Uterus (tissue), 3 donors: ENCODE measurements at regions not wholly inside any gene's neighbourhood (a gene's known extent, or its start where the extent isn't known, plus 50 kb on each side); places are given as distances from the start of the nearest gene placed in this dataset.

Experiments used
- DNase-seq, 2 donors: peaks; one replicate each; pipeline ENCODE4 v3.0.0-alpha.2; 2019 to 2020
- H3K27ac ChIP-seq, 2 donors: fragments of 200-600 bp; sonication (generic); 1 replicate in 1 of 2; 2 replicates in 1 of 2; pipeline ENCODE4 v1.5.1; 2016 to 2018
- H3K27me3 ChIP-seq, 2 donors: fragments of 200-600 bp; sonication (generic); one replicate each; pipeline ENCODE4 v1.5.1; 2018 to 2019; ENCODE audit warnings: control low read depth in 1 of 2
- H3K36me3 ChIP-seq, 2 donors: fragments of 200-600 bp; sonication (generic); one replicate each; pipeline ENCODE4 v1.5.1; 2019; ENCODE audit warnings: control low read depth in 1 of 2
- H3K4me1 ChIP-seq, 2 donors: fragments of 200-600 bp; sonication (generic); one replicate each; pipeline ENCODE4 v1.5.1; 2018 to 2019; ENCODE audit warnings: control low read depth in 1 of 2
- H3K4me3 ChIP-seq, 2 donors: fragments of 200-600 bp; sonication (generic); 1 replicate in 1 of 2; 2 replicates in 1 of 2; pipeline ENCODE4 v1.5.1; 2018 to 2019; ENCODE audit warnings: mild to moderate bottlenecking in 1 of 2
- H3K9me3 ChIP-seq, 2 donors: fragments of 200-600 bp; sonication (generic); one replicate each; pipeline ENCODE4 v1.5.1; 2019; ENCODE audit warnings: control low read depth in 1 of 2
- POLR2A ChIP-seq, 2 donors: fragments of 450-650 bp; IDR thresholded peaks; one replicate each; pipeline ENCODE4 v1.6.1; 2016; ENCODE audit warnings: antibody characterized with exemption in 2 of 2, mild to moderate bottlenecking in 1 of 2, moderate library complexity in 1 of 2
- intact Hi-C: fragments of 100-400 bp; cut with DNase I; formaldehyde crosslinking; loops from one replicate; pipeline ENCODE4 v1.15.1; 2023; ENCODE audit warnings: low total_unique reads
- TF ChIP-seq, protein P1 (sequence below), 4 experiments: fragments of 200-600 bp in 2 of 4; fragments of 450-650 bp in 2 of 4; sonication (generic) in 2 of 4; IDR thresholded peaks; one replicate each; pipeline ENCODE4 v1.5.1; 2016 to 2019; ENCODE audit warnings: antibody characterized with exemption in 4 of 4, mild to moderate bottlenecking in 2 of 4, moderate library complexity in 1 of 4
- donor health status: DM: yes; HTN: yes; CAD: no.

DNA sequence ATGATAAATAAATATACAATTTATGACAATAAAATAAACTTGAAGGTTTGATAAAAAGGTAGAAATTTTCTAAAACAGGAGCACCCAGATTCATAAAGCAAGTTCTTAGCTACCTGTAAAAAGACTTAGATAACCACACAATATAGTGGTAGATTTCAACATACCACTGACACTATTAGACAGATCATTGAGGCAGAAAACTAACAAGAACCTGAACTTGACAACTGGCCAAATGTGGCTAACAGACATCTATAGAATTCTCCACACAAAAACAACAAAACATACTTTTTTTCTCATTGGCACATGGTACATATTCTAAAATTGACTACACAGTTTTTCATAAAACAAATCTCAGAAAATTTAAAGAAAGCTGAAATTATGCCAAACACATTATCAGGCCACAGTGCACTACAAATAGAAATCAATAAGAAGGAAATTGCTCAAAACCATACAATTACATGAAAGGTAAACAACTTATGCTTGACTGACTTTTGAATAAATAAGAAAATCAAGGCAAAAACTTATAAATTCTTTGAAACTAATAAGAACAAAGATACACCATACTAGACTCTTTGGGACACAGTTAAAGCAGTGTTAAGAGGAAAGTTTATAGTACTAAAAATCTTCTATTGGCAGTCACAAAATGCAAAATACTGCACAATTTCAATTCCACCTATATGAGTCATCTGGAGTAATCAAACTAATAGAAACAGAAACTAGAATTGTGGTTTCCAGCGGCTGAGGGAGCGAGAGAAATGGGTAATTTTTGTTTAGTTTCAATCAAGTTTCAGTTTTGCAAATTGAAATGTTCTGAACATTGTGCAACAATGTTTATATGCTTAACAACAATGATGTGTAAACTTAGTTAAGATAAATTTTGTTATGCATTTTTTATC, 925.6 kb downstream of the SH3BGRL start:
- H3K4me3 ChIP-seq, result no peak overlapping the region
- intact Hi-C loops, result no loop called here
- no peak for TF ChIP-seq POLR2A (IDR thresholded peaks at IDR 0.05)
- TF ChIP-seq, protein P1, sequence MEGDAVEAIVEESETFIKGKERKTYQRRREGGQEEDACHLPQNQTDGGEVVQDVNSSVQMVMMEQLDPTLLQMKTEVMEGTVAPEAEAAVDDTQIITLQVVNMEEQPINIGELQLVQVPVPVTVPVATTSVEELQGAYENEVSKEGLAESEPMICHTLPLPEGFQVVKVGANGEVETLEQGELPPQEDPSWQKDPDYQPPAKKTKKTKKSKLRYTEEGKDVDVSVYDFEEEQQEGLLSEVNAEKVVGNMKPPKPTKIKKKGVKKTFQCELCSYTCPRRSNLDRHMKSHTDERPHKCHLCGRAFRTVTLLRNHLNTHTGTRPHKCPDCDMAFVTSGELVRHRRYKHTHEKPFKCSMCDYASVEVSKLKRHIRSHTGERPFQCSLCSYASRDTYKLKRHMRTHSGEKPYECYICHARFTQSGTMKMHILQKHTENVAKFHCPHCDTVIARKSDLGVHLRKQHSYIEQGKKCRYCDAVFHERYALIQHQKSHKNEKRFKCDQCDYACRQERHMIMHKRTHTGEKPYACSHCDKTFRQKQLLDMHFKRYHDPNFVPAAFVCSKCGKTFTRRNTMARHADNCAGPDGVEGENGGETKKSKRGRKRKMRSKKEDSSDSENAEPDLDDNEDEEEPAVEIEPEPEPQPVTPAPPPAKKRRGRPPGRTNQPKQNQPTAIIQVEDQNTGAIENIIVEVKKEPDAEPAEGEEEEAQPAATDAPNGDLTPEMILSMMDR (IDR thresholded peaks at IDR 0.05), result no peak
- no peaks in the 10 kb centered on the region for H3K27me3 ChIP-seq
- H3K4me1 ChIP-seq, result no peaks in the 10 kb centered on the region
- H3K9me3 ChIP-seq, result no peaks in the 10 kb centered on the region
- DNase-seq, result no peak
- no peak overlapping the region for H3K27ac ChIP-seq
- H3K36me3 ChIP-seq, result no peaks in the 10 kb centered on the region

DNA sequence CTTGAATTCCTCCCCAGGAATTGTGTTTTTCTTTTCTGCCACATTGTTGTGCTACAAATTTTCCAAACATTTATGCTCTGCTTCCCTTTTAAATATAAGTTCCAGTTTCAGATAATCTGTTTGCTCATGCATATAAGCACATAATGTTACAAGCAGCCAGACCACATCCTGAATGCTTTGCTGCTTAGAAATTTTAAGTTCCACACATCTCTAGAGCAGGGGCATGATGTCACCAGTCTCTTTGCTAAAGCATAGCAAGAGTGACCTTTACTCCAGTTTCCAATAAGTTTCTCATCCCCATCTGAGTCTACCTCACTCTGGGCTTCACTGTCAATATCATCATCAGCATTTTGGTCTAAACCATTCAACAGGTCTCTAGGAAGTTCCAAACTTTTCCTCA, 932.5 kb downstream of the SH3BGRL start:
- Histone ChIP-seq H3K27me3 (no peaks in the 10 kb centered on the region), H3K4me3 (no peak overlapping the region), H3K36me3 (no peaks in the 10 kb centered on the region), H3K27ac (no peak overlapping the region), H3K4me1 (no peaks in the 10 kb centered on the region), H3K9me3 (no peaks in the 10 kb centered on the region)
- DNase-seq, result no peak
- TF ChIP-seq POLR2A (IDR thresholded peaks at IDR 0.05), result no peak
- TF ChIP-seq, protein P1 (IDR thresholded peaks at IDR 0.05), result no peak
- intact Hi-C loops, result no loop called here

DNA sequence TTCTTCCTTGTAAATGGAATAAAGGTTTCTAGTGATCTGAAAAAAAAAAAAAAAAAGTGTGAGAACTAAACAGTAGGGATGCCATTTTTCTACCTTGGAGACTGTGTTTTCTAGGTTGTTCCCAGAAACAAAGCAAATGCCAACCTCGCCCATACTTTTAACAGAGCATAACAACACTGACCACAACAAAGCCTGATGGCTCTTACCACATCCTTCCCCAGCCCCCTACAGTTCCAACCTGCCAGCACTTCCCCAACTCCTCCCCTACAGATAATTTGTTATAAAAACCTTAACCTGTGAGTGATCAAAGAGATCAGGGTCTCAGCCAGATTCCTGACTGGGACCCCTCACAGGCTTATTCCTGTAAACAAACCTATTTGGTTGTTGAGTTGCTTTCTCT, 940.0 kb downstream of the SH3BGRL start:
- no peaks in the 10 kb centered on the region for H3K9me3 ChIP-seq
- intact Hi-C loops, result no loop called here

DNA sequence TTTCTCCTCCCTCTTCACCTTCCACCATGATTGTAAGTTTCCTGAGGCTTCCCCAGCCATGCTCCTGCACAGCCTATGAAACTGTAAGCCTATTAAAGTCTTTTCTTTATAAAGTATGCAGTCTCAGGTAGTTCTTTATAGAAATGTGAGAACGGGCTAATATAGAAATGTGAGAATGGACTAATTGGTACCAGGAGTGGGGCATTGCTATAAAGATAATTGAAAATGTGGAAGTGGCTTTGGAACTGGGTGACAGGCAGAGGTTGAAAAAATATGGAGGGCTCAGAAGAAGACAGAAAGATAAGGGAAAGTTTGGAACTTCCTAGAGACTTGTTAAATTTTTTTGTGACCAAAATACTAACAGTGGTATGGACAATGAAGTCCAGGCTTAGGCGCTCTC, 959.3 kb downstream of the SH3BGRL start:
- no peaks in the 10 kb centered on the region for H3K9me3 ChIP-seq
- H3K4me1 ChIP-seq, result no peaks in the 10 kb centered on the region
- H3K36me3 ChIP-seq, result no peaks in the 10 kb centered on the region
- H3K27ac ChIP-seq, result no peak overlapping the region
- no peaks in the 10 kb centered on the region for H3K27me3 ChIP-seq
- DNase-seq, result no peak
- no peak for TF ChIP-seq POLR2A (IDR thresholded peaks at IDR 0.05)
- TF ChIP-seq, protein P1 (IDR thresholded peaks at IDR 0.05), result no peak
- H3K4me3 ChIP-seq, result no peak overlapping the region
- intact Hi-C loops, result no loop called here

More for the DNA sequence above, 940.0 kb downstream of the SH3BGRL start:
- no peak for DNase-seq
- no peak overlapping the region for H3K27ac ChIP-seq
- TF ChIP-seq, protein P1 (IDR thresholded peaks at IDR 0.05), result no peak
- no peak for TF ChIP-seq POLR2A (IDR thresholded peaks at IDR 0.05)
- H3K36me3 ChIP-seq, result no peaks in the 10 kb centered on the region
- H3K4me1 ChIP-seq, result no peaks in the 10 kb centered on the region
- no peaks in the 10 kb centered on the region for H3K27me3 ChIP-seq
- H3K4me3 ChIP-seq, result no peak overlapping the region

DNA sequence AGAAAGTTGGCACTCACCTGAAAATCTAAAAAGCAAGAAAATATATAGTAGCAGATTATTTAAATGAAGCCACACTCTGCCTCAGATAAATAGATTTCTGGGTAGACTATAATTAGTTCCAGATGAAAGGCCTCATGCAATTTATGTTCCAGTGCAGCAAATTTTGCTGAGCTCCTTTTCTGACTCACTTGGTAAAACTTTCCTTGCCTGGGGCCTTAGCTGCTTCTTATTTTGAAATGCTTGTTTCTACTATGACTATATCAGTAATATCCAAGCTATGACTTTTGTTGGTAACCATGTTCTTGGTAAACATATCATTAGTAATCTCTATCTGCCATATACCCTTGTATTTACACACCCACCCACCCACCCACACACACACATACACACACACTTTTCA, 961.8 kb downstream of the SH3BGRL start:
- no peaks in the 10 kb centered on the region for H3K4me1 ChIP-seq
- H3K36me3 ChIP-seq, result no peaks in the 10 kb centered on the region
- DNase-seq, result no peak
- H3K9me3 ChIP-seq, result no peaks in the 10 kb centered on the region
- no peaks in the 10 kb centered on the region for H3K27me3 ChIP-seq
- TF ChIP-seq, protein P1 (IDR thresholded peaks at IDR 0.05), result no peak
- H3K4me3 ChIP-seq, result no peak overlapping the region
- intact Hi-C loops, result no loop called here
- H3K27ac ChIP-seq, result no peak overlapping the region
